Endothelial cell of umbilical vein (primary cell): ENCODE measurements at regions not wholly inside any gene's neighbourhood (a gene's known extent, or its start where the extent isn't known, plus 50 kb on each side); places are given as distances from the start of the nearest gene placed in this dataset.

ENCODE experiments used
- BruUV-seq: library from RNA; stranded (reverse); fragments of 400-500 nt; replicated peaks from 2 replicates; lab custom pipeline; 2021; lab: Mats Ljungman, UMichigan
- CTCF ChIA-PET: fragments of 300-600, 350-600 bp; sonication (Branson Sonifier 250); formaldehyde crosslinking; loops from one replicate; lab custom pipeline; 2021; ENCODE audit warnings: antibody characterized with exemption, inconsistent platforms; lab: Charles Lee
- POLR2A ChIA-PET: fragments of 300-600, 350-600 bp; sonication (Branson Sonifier 250); formaldehyde crosslinking; loops from one replicate; lab custom pipeline; 2021; ENCODE audit warnings: antibody characterized with exemption, inconsistent platforms; lab: Charles Lee
- DNase-seq: peaks from one replicate; pipeline ENCODE4 v3.0.0-alpha.2; 2011; ENCODE audit warnings: low read depth, low spot score
- FAIRE-seq: peaks from 2 replicates; lab custom pipeline; 2011; peaks lifted over from hg19 to GRCh38; lab: Jason Lieb, UNC
- H2AFZ ChIP-seq: 2 replicates; pipeline ENCODE4 v1.6.0; 2012; ENCODE audit warnings: low read depth, low read length, control low read depth, inconsistent platforms
- H3K27ac ChIP-seq: 2 replicates; pipeline ENCODE4 v1.5.1; 2011; ENCODE audit warnings: low read depth, mild to moderate bottlenecking, control low read depth, low read length, moderate library complexity; ENCODE audit not compliant: insufficient read depth
- H3K27me3 ChIP-seq, 2 experiments: 2 replicates each; pipeline versions ENCODE4 v1.6.0 to v1.6.1; 2011; ENCODE audit warnings: low read length in 2 of 2, mixed read lengths in 1 of 2; ENCODE audit not compliant: control insufficient read depth in 2 of 2, insufficient read depth in 2 of 2
- H3K36me3 ChIP-seq, 2 experiments: 2 replicates in 1 of 2; 3 replicates in 1 of 2; pipeline ENCODE4 v1.5.1; 2011; ENCODE audit warnings: low read length in 2 of 2, mild to moderate bottlenecking in 1 of 2, moderate library complexity in 1 of 2; ENCODE audit not compliant: control insufficient read depth in 2 of 2, insufficient read depth in 2 of 2; ENCODE audit errors: extremely low read depth in 1 of 2
- H3K4me1 ChIP-seq: 3 replicates; pipeline ENCODE4 v1.5.1; 2011; ENCODE audit warnings: mild to moderate bottlenecking, low read length; ENCODE audit not compliant: control insufficient read depth, insufficient read depth; ENCODE audit errors: extremely low read depth
- H3K4me2 ChIP-seq: 2 replicates; pipeline ENCODE4 v1.6.1; 2011; ENCODE audit warnings: low read length, control low read depth, mixed read lengths; ENCODE audit not compliant: insufficient read depth
- H3K4me3 ChIP-seq, 3 experiments: fragments of 200-600 bp in 1 of 3; sonication (generic), shearing (Covaris generic) in 1 of 3; replicated peaks in 1 of 3; 2 replicates each; pipeline ENCODE4 v1.5.1; 2011 to 2016; ENCODE audit warnings: control low read depth in 3 of 3, low read length in 3 of 3, mild to moderate bottlenecking in 2 of 3, inconsistent platforms in 1 of 3, low read depth in 1 of 3, moderate library complexity in 1 of 3; ENCODE audit not compliant: insufficient read depth in 1 of 3
- H3K79me2 ChIP-seq: 2 replicates; pipeline ENCODE4 v1.6.0; 2012; ENCODE audit warnings: low read length, inconsistent platforms; ENCODE audit not compliant: control insufficient read depth, insufficient read depth
- H3K9ac ChIP-seq: replicated peaks from 2 replicates; pipeline ENCODE3; 2011; ENCODE audit warnings: low read length, control low read depth; ENCODE audit not compliant: insufficient read depth; ENCODE audit errors: extremely low read depth
- H3K9me1 ChIP-seq: replicated peaks from 3 replicates; pipeline ENCODE4 v1.6.0; 2011; ENCODE audit warnings: mild to moderate bottlenecking, low read length; ENCODE audit not compliant: control insufficient read depth, insufficient read depth; ENCODE audit errors: extremely low read depth
- H3K9me3 ChIP-seq: replicated peaks from 2 replicates; pipeline ENCODE4 v1.5.1; 2012; ENCODE audit warnings: low read length, inconsistent platforms; ENCODE audit not compliant: control insufficient read depth, insufficient read depth
- H4K20me1 ChIP-seq: replicated peaks from 2 replicates; pipeline ENCODE3; 2011; ENCODE audit warnings: mild to moderate bottlenecking, low read length; ENCODE audit not compliant: control insufficient read depth, insufficient read depth; ENCODE audit errors: extremely low read depth
- EZH2 ChIP-seq: IDR thresholded peaks from 2 replicates; pipeline ENCODE4 v1.6.1; 2012; ENCODE audit warnings: borderline replicate concordance, low read depth, mild to moderate bottlenecking, moderate library complexity, low read length, inconsistent platforms; ENCODE audit not compliant: severe bottlenecking
- GATA2 ChIP-seq: IDR thresholded peaks from 2 replicates; pipeline ENCODE4 v1.7.0; 2011; ENCODE audit warnings: low read depth, mild to moderate bottlenecking, moderate library complexity, mixed read lengths, low read length; ENCODE audit not compliant: insufficient read length, insufficient read depth
- JUN ChIP-seq: IDR thresholded peaks from 2 replicates; pipeline ENCODE4 v1.6.1; 2011; ENCODE audit warnings: borderline replicate concordance, low read depth; ENCODE audit not compliant: insufficient read length, insufficient read depth
- MYC ChIP-seq: IDR thresholded peaks from one replicate; pipeline ENCODE4 v1.6.1; 2011; ENCODE audit warnings: mild to moderate bottlenecking, low read depth, low read length
- POLR2A ChIP-seq: IDR thresholded peaks from 2 replicates; pipeline ENCODE4 v1.6.1; 2012; ENCODE audit warnings: low read depth, mild to moderate bottlenecking, control low read depth, low read length
- POLR2AphosphoS5 ChIP-seq: IDR thresholded peaks from 2 replicates; pipeline ENCODE4 v1.6.1; 2012; ENCODE audit warnings: low read depth, mild to moderate bottlenecking, control low read depth, low read length, moderate library complexity; ENCODE audit not compliant: insufficient read depth
- dilution Hi-C: fragments of 300-500 bp; cut with MboI; formaldehyde crosslinking; loops from one replicate; pipeline ENCODE4 v1.15.0; 2019; ENCODE audit warnings: low sequenced_read_pairs; ENCODE audit not compliant: extremely low pct_ligation_motif_present
- intact Hi-C: fragments of 100-400 bp; cut with micrococcal nuclease; formaldehyde crosslinking; loops from one replicate; pipeline ENCODE4 v1.10.0; 2022
- TF ChIP-seq, protein P1 (sequence below): IDR thresholded peaks from 2 replicates; pipeline ENCODE4 v1.6.1; 2011; ENCODE audit not compliant: insufficient read depth, insufficient read length

- H3K79me2 ChIP-seq, result no peaks in the 10 kb centered on the region
- no peak for TF ChIP-seq GATA2
- no peak for TF ChIP-seq POLR2AphosphoS5
- no peak for TF ChIP-seq EZH2
- TF ChIP-seq MYC, result no peak
- no peak for TF ChIP-seq POLR2A
- POLR2A ChIA-PET, result no interaction called here
- no peaks in the 10 kb centered on the region for H4K20me1 ChIP-seq
- CTCF ChIA-PET, result interaction anchor here (2.9 kb wide), 1 partner anchor 12 kb away, joined by 7 read pairs; no protein-coding TSS in a partner anchor
- no peak overlapping the region for H2AFZ ChIP-seq
- no peaks in the 10 kb centered on the region for H3K9me1 ChIP-seq
- no peaks in the 10 kb centered on the region for H3K36me3 ChIP-seq
- no peak overlapping the region for H3K27ac ChIP-seq
- DNase-seq (no peak), FAIRE-seq (no peak)
- no peaks in the 10 kb centered on the region for H3K9me3 ChIP-seq
- dilution Hi-C loops, result no loop called here
- H3K4me3 ChIP-seq, result no peak overlapping the region
- no peaks in the 10 kb centered on the region for H3K27me3 ChIP-seq
- no peak overlapping the region for H3K9ac ChIP-seq
- H3K4me1 ChIP-seq, result no peaks in the 10 kb centered on the region
- BruUV-seq, result no TSS peak
- intact Hi-C loops, result no loop called here
- no peak overlapping the region for H3K4me2 ChIP-seq
Measured at GRCh38 chr2:146786396-146786795, 1058.4 kb upstream of the ACVR2A start.

DNA sequence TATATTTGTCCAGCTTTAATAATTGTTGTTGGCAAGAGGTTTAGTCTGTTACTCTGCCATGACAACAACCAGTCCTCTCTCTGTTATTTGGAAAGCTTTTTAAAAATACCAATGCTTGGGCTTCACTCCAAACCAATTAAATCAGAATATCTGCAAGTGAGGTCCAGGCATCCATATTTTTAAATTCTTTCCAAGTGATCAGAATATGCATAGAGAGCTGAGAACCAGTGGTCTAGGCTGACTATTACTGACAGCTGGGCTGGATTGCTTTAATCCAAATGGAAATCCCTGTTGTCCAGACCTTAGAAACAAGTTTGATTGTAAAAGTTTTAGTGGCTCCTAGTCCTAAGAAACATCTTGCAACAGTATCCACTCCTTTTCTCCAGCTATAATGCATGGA lies 1059.7 kb upstream of the ACVR2A start:
- Histone ChIP-seq H3K4me2 (no peak overlapping the region), H3K9me1 (no peaks in the 10 kb centered on the region), H3K27me3 (no peaks in the 10 kb centered on the region), H3K4me1 (no peaks in the 10 kb centered on the region), H3K79me2 (no peaks in the 10 kb centered on the region), H3K4me3 (no peak overlapping the region), H3K36me3 (no peaks in the 10 kb centered on the region), H3K9ac (no peak overlapping the region), H3K9me3 (no peaks in the 10 kb centered on the region), H3K27ac (no peak overlapping the region), H2AFZ (no peak overlapping the region), H4K20me1 (no peaks in the 10 kb centered on the region)
- DNase-seq (no peak), FAIRE-seq (no peak)
- TF ChIP-seq, protein P1, sequence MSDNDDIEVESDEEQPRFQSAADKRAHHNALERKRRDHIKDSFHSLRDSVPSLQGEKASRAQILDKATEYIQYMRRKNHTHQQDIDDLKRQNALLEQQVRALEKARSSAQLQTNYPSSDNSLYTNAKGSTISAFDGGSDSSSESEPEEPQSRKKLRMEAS, result no peak
- TF ChIP-seq GATA2 (no peak), JUN (no peak), POLR2A (no peak), EZH2 (no peak), MYC (no peak)
- CTCF ChIA-PET, result interaction anchor here (2.9 kb wide), 1 partner anchor 13 kb away, joined by 7 read pairs; no protein-coding TSS in a partner anchor
- intact Hi-C loops (no loop called here), dilution Hi-C loops (no loop called here)
- POLR2A ChIA-PET, result no interaction called here
- no TSS peak for BruUV-seq
